H1 (cell line): ENCODE measurements at regions not wholly inside any gene's neighbourhood (a gene's known extent, or its start where the extent isn't known, plus 50 kb on each side); places are given as distances from the start of the nearest gene placed in this dataset.

Source experiments
- BACH1 ChIP-seq: IDR thresholded peaks from 2 replicates; pipeline ENCODE4 v1.6.1; 2012; ENCODE audit warnings: low read length, improper control_type of control experiment
- CHD1 ChIP-seq: IDR thresholded peaks from 2 replicates; pipeline ENCODE4 v1.6.1; 2012; ENCODE audit warnings: low read depth, low read length, improper control_type of control experiment
- KDM4A ChIP-seq: IDR thresholded peaks from one replicate; pipeline ENCODE4 v1.7.1; 2012; ENCODE audit warnings: low read depth, mild to moderate bottlenecking, moderate library complexity, low read length, inconsistent platforms; ENCODE audit not compliant: severe bottlenecking
- NANOG ChIP-seq: IDR thresholded peaks from 2 replicates; pipeline ENCODE4 v1.6.1; 2011; ENCODE audit warnings: low read length, low read depth, mild to moderate bottlenecking, inconsistent platforms; ENCODE audit not compliant: insufficient read depth, poor library complexity, severe bottlenecking
- NRF1 ChIP-seq: IDR thresholded peaks from 2 replicates; pipeline ENCODE4 v1.6.1; 2011; ENCODE audit warnings: mild to moderate bottlenecking, low read depth, low read length, improper control_type of control experiment
- RFX5 ChIP-seq: IDR thresholded peaks from 2 replicates; pipeline ENCODE4 v1.6.1; 2011; ENCODE audit warnings: low read depth, low read length, improper control_type of control experiment, borderline replicate concordance
- TEAD4 ChIP-seq: IDR thresholded peaks from 2 replicates; pipeline ENCODE4 v1.6.1; 2012; ENCODE audit warnings: low read depth, low read length, inconsistent platforms, mixed read lengths

GRCh38 chr2:180871649-180872048 is 108.8 kb upstream of the UBE2E3 start (continued):
- TF ChIP-seq RFX5 (no peak), NRF1 (no peak), NANOG (no peak), TEAD4 (no peak), CHD1 (no peak), BACH1 (no peak), KDM4A (no peak)
